OCI-LY7 (cell line): ENCODE measurements at regions not wholly inside any gene's neighbourhood (a gene's known extent, or its start where the extent isn't known, plus 50 kb on each side); places are given as distances from the start of the nearest gene placed in this dataset.

Experiments used
- CTCF ChIP-seq: fragments of 200-600 bp; sonication (generic); conservative IDR thresholded peaks from 2 replicates; pipeline ENCODE4 v1.5.1; 2014; ENCODE audit warnings: mild to moderate bottlenecking, antibody characterized with exemption, low read length, moderate library complexity, mixed read lengths
- EZH2phosphoT487 ChIP-seq: fragments of 200-600 bp; sonication (generic); IDR thresholded peaks from 2 replicates; pipeline ENCODE4 v1.6.1; 2018; ENCODE audit warnings: low read depth, borderline replicate concordance, mild to moderate bottlenecking, mixed run types, antibody characterized with exemption, low read length, moderate library complexity, mixed read lengths

- TF ChIP-seq EZH2phosphoT487 (no peak), CTCF (no peak)
Measured at GRCh38 chr6:78383968-78384367, 483.4 kb upstream of the IRAK1BP1 start.
